ENCODE measurements at regions not wholly inside any gene's neighbourhood (a gene's known extent, or its start where the extent isn't known, plus 50 kb on each side); places are given as distances from the start of the nearest gene placed in this dataset.

DNA sequence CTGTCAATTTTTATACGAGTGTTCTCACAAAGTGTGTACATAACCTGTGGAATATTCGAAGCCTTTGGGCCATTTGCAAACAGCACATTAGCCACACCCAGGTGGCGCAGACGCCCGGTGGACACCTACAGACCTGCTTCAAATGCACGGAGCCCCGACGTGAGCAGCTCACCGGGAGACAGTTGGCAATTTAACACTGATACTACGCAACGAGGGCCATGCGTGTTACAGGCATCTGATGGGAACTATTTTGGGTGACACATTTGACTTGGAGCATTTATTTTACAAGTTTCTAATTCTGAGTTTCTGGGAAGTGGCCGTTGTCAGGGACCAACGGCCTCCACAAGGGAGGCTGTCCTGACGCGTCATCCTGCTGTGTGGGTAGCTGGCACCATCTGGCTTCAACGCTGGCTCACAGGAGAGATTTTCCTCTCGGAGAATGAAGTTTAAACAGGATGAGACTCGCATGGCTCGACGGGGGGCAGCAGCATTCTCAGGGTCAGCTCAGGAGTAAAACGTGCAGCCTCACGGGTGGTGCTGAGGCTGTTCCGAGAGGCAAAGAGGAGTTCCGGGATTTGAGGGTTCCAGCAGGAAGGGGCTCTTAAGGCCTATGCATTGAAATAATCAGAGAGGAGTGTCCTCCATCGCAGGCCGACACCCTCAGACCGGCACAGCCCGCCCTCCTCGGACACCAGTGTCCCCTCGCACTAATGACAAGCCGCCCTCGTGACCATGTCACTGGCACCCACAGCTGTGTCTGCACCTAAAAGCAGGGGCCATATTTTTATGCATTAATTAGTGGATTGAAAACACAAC is 207.4 kb downstream of the DLL1 start:
- no peak for DNase-seq (ENCODE audit: low spot score)

DNA sequence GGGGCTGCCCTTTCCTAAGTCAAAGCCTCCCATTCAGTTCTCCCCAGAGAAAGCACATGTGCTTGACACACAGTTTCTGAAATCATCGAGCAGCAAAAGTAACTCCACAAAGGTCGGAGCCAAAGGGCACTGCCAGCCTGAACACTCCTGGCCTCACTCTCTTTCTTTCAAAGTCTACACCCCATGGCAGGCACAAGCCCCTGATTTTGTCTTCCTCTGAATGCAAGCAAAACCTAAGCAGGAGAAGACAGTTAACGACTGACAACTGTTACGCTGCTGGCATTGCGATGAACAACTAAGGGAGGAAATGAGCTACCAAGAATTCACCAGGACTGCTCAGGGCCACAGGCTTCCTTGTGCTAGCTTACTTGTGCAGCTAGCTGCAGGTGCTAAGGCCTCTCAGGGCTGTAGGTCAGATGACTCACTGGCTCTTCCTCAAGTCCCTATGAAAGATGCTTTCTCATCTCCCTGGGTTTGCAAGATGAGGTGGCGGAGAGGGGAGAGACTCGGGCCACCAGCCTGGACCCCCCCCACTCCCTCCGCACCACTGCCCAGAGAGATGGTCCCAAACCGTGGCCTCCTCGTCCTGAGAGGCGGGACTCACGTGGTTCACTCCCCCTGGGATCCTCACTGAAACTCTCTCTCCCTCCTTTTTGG is 208.2 kb downstream of the DLL1 start:
- DNase-seq (ENCODE audit: low spot score), result no peak

DNA sequence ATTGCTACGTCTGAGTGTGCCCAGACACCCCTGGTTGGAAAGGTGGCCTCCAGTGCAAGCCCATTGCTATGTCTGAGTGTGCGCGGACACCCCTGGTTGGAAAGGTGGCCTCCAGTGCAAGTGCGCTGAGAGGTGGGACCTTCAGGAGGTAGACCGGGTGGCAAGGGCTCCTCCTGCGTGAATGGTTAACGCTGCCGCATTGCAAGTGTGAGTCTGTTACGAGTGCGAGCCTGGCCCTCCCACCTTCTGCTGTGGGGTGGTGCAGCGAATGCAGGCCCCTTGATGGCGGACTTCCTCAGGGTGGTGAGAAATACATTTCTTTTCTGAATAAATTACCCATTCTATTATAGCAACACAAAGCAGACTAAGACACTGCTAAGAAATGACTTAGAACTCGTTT is 208.8 kb downstream of the DLL1 start:
- no peak for DNase-seq (ENCODE audit: low spot score)

DNA sequence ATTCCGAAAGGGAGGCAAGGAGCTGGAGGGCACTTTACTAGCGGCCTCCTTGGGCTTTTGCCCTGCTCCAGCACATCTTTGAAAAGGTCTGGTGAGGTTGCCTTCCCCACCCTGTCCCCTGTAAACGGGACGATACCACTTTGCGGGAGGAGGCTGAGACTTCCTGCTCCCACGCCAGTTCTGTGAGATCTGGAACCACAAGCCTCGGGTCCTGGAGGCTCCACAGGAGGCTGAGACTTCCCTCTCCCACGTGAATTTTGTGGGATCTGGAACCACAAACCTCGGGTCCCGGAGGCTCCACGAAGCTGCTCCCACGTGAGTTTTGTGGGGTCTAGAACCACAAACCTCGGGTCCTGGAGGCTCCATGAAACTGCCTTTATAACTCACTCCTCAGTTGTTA is 209.3 kb downstream of the DLL1 start:
- no peak for DNase-seq (ENCODE audit: low spot score)

DNA sequence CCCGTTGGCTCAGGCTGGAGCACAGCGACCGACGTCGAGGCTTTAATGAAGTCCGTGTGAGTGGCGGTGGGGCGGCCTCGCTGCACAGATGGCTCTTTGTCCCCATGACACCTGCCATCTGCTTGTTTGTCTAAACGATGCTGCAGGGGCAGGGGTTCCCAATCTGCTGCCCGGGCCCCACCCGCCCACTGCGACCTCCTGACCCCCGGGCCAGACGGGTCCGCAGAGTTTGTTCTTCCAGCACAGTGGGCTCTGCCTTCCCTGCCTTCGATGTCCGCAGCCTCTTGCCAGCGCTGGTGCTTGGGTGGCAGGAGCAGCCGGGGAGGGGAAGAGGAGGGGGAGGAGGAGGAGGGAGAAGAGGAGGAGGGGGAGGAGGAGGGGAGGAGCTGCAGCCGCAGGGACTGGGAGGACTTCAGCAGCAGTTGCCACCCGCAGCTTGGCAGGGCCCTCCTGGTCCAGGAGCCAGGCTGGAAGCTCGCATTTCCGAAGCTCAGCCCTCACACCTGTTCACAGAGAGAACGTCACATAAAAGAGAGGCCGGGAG is 210.0 kb downstream of the DLL1 start:
- no peak for DNase-seq (ENCODE audit: low spot score)

DNA sequence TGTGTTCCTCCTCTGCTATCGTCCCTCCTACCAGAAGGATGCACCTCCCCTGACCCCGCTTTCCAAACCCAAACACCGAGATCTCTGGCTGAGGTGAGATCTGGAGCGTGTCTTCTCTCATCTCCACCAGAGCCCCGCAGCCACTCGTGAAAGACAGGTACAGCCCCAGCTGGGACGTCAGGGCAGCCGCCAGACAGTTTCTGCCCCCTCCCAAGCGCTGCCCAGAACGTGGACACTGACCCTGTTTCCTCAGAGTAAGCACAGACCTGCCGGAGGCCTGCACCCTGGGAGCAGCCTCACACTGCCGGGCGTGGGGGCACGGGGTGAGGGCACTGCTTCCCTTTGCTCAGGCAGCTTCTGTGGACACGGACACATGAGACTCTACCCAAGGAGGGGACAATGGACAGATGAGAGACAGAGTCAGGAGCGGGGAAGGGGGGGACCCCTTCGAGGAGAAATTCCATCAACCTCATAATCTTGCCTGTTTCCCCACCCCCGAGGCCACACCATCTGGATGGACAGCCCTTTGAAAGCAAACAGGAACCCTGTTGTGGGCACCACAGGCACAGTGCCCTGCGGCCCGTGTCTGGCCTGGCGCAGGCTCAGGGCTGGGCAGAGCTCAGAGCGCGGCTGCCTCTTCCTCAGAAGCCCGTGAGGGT is 210.6 kb downstream of the DLL1 start:
- no peak for DNase-seq (ENCODE audit: low spot score)

DNA sequence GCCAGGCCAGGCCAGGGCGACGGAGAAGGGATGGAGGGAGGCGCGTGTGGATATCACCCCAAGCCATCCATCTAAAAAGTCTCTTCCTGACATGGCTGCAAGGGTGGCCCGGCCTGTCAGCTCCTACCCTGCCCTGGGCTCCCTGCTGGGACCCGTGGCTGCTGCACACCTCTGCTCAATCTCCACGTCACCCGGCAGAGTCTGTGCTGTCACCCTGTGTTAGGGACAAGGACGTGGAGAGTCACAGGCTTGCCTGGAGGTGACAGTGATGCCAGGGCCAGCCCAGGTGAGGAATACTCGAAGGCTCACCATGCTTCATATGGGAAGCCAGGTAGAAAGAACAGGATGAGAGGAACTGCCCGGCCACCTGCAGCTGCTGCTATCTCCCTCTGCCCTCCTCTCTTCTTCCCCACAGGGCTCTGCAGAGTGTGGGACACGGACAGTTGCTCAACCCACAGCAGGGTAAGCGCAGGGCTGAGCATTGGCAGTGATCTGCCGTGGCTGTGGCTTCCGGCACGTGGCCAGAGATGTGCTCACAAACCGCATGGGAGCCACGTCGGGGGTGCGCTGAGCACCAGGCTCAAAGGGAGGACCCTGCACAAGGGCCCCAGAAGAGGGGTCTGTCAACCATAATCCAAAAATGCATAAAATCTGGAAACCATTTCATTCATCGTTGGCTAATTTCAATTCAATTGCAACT is 214.3 kb downstream of the DLL1 start:
- no peak for DNase-seq (ENCODE audit: low spot score)

DNA sequence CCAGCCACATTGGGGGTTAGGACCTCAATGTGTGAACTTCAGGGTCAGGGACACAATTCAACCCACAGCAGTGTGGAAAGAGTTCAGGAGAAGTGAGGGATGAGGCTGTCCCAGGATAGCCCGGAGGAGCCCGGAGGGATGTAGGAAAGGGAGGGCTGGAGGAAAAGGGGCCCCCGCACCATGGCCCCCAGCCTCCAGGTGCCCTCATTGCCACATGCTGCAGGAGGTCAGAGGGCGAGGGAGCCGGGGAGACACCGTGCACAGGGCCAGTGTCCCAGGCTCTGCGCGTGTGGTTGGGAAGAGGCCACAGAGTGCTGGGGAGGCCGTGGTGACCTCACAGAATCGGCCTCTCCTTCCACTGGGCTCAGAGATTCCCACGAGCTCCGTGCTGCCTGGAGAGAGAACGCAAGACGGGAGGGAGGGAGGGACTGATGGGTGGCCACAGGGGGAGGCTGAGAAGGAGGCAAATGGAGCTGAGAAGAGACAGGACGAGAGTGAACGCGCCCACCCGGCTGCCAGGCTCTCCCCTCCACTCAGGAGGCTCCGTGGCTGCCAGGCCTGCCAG is 215.1 kb downstream of the DLL1 start:
- DNase-seq (ENCODE audit: low spot score), result no peak

DNA sequence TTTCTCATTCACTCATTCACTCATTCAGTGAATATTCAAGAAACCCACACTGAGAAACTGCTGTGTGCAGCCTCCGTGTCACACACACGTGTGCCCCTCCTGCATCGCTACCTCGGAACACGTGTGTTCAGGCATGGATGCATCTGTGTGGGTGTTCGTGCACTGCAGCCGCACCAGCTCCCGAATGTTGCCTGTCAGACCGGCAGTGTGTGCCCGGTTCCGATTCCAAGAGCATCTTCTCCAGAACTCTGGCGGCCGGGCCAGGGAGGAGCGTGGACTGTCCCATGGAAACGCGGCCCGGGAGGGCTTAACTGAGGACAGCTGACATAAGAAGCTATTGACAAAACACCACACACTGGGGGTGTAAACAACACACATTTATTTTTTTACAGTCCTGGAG is 216.0 kb downstream of the DLL1 start:
- DNase-seq (ENCODE audit: low spot score), result no peak

DNA sequence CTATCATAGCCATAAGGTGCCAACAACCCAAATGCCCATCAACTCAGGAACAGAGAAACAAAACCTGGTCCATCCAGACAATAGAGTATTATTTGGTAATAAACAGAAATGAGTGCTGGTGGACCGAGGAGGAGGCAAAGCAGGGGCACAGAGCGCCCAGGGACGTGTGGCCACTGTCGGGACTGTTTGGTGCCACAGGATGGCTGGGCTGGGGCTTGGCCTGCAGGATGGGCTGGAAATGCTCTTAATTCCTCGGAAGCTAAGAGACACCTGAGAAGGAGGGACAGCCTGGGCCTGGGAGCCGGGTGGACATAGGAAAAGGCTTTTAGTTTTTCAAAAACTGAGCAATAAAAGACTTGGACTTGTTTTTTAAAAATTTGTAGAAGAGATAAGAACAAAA is 216.4 kb downstream of the DLL1 start:
- no peak for DNase-seq (ENCODE audit: low spot score)

DNA sequence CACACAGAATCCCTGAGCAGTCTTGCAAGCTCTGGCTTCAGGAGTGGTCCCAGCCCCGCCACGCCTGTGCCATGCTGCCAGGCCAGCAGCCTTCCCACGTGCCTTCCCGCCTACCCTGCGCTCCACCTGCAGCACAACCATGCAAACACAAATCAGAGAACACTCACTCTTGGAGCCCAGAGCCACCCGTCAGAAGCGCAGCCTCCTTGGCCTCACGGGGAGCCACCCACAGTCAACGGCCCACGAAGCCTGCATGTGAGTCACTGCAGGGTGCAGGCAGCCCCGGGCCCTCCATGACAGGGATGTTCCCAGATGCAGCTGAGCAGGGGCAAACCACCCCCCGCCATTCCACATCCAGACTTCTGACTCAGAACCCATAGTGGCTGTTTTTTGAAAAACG is 217.0 kb downstream of the DLL1 start:
- DNase-seq (ENCODE audit: low spot score), result no peak

DNA sequence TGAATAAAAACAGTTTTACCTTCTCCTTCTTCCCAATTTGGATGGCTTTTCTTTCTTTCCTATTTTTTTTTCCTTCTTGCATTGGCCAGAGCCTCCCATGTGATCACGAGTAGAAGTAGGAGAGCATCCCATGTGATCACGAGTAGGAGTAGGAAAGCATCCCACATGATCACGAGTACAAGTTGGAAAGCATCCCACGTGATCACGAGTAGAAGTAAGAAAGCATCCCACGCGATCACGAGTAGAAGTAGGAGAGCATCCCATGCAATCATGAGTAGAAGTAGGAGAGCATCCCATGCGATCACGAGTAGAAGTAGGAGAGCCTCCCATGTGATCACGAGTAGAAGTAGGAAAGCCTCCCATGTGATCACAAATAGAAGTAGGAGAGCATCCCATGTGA is 218.6 kb downstream of the DLL1 start:
- no peak for DNase-seq (ENCODE audit: low spot score)

DNA sequence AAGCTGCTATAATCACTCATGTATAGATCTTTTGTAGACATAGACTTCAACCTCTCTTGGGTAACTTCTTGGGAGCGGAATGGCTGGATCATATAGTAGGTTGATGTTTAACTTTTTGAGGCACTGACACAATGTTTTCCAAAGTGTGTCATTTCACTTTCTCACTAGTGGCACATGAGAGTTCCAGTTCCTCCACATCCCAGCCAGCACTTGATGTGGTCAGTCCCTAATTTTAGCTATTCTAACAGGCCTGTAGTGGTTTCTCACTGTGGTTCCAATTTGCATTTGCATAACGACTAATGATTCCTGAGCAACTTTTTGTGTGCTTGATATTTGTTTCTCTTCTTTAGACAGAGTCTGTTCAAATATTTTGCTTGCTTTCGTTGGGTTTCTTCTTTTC is 221.3 kb downstream of the DLL1 start:
- DNase-seq (ENCODE audit: low spot score), result no peak

DNA sequence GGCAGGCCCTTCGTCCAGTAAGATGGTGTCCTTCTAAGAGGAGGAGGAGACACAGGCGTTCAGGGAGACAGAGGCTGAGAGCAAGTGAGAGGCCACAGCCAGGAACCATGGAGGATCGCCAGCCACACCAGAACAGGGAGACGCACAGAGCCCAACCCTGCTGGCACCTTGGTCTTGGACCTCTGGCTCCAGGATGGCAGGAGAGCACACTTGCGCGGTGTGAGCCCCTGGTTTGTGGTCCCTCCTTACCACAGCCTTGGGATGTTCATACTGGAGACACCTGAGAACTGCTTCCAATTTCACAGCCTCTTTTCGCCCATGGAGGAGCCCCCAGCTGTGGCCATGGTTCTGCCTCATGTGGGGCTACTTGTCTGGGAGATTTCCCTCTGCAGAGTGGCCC is 222.4 kb downstream of the DLL1 start:
- no peak for DNase-seq (ENCODE audit: low spot score)

DNA sequence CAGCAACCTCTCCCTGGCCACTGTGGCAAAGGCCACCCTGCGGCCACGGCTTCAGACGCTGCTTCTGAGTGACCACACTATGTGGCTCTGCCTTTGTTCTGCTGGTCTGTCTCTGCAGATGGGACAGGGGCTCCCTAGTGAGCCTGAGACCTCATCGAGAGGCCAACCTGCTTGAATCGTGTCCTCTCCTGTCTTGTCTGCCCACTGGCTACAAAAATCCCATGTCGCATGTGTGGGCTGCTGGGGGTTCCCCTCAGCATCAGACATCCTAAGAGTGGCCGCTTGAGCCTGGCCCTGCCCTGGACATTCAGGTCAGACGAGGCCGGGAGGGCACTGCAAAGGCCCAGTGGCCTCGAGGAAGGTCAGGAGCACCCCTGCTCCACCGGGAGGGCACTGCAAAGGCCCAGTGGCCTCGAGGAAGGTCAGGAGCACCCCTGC is 222.9 kb downstream of the DLL1 start:
- DNase-seq (ENCODE audit: low spot score), result no peak

DNA sequence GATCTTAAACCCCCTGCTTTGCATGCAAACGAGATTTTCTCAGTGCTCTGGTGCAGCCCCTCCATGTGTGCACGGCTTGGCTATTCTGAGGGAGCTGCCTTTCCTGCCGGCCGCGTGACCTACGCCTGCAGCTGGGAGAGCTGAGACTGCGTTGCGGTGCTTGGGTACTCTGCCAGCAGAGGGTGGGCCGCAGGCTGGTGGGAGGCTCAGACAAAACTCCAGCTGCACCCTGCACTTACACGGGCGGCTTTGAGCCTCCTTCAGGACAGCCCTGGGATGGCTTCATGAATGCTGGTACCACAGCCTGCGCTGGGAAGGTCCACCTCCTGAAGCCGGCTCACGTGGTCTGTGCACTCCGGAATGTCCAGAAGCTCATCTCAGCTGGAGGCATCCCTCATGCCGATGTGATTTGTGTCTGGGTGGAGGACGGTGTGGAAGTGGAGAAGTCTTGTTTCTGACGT is 223.7 kb downstream of the DLL1 start:
- no peak for DNase-seq (ENCODE audit: low spot score)

DNA sequence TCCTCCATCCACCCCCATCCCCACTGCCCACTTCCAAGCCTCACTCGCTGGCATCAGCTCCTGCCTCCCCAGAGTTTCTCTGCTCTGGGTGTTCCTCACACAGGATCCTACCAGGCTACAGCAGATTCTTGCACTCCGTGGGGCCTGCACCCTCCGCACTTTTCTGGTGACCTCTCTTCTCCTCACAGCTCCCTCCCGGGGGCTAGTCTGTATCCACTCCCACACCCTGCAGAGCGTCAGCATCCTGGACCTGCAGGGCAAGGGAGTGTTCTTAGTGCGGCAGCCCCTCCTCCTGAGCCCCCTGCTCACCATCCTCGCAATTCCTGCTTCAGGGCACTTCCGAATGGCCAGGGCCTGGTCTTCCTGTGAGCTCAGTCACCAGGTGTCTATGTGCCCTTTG is 224.2 kb downstream of the DLL1 start:
- no peak for DNase-seq (ENCODE audit: low spot score)

DNA sequence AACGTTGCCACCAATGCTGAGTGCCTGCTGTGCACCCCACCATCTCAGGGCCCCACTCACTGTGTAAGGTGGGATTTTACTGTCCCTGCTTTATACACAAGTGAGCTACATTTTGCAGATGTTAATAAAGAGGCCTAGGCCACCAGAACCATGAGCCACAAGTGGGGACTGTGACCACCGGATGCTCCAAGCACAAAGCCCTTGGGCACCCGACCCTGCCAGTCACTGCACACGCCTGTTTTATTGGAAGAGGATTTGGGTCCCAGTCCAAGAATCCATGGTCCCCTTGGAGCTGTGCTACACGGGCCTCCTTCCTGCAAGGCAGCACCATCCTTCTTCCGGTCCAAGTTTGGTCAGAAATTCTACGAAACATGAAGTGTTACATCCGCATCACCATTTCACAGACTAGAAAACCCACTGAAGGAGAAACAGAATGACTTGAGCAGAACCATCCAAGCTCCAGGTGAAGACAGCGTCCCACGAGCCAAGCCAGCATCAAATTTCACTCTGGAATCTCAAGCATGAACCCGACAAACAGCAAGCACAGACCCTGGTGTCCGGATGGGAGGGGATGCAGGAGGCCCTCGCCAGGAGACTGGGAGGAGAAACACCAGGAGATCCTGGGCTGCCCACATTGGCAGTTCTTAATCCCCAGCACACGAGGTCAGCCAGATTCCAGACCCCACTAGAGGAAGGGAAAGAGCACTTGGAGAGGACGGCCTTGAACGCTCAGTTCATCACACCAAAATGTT is 226.9 kb downstream of the DLL1 start:
- DNase-seq (ENCODE audit: low spot score), result no peak

DNA sequence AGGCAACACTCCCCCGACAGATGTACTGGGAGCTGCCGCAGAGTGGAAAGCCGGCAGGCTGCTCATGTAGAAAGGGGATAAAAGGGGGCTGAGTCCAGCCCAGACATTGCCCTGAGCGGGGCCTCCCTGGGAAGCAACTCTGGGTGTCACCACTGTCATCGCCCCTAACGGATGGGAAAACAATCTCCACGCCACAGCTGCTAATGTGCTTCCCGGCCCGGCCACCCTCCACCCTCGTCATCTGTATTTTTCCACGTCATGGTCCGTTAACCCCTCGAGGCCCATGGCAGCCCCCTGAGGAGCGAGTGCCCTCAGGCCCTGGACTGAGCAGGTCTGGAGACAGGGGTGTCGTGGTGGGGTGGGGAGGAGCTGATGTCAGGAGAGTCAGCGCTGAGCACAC is 227.4 kb downstream of the DLL1 start:
- no peak for DNase-seq (ENCODE audit: low spot score)

DNA sequence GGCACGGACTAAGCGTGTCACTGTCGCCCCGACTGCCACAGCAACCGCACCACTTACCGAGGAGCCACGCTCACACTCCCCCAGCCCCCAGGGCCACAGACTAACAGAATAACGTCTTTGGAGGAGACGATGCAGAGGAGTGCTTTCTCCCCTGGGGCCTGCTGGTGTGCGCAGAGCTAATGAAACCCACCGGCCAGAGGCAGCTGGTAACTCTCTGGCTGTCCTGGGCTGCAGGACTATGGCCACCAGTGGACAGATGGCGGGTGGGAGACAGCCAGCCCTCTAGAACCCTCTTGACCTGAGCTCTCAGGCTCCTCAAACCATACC is 228.0 kb downstream of the DLL1 start:
- DNase-seq (ENCODE audit: low spot score), result no peak

DNA sequence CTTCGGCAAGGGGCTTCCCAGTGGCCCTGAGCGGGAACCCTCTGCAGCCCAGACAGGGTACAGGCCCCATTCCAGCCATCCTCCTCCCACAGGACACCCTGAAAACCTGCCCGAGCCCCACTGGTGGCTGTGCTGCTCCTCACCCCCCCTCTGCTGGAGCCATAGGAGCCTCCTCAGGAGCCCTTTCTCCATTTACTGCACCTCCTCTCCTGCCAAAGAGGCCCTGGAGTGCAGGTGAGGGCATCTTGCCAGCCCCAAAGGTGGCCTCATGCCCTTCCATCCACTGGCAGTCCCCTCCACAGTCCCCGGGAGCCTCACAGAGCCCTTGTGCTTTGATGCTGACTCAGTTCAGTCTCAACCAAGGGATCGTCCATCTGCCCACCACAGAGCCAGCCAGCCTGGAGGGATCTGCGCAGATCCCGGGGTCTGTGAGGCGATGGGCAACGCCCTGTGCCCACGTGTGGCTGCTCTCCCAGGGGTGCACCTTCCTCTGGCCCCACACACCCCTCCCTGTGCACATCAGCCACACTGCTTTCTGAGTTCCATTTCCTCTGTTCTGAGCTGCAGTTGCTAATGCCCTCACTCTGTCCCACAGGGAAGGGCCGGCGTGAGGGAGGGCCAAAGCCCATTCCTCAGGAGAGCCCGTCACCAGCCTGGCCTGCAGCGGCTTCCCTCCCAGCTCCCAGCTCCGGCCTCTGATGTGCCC is 228.5 kb downstream of the DLL1 start:
- no peak for DNase-seq (ENCODE audit: low spot score)

Measured in CD4-positive, alpha-beta T cell treated with Interleukin-15 for 4 hours (primary cell).